ENCODE measurements at regions not wholly inside any gene's neighbourhood (a gene's known extent, or its start where the extent isn't known, plus 50 kb on each side); places are given as distances from the start of the nearest gene placed in this dataset.

DNA sequence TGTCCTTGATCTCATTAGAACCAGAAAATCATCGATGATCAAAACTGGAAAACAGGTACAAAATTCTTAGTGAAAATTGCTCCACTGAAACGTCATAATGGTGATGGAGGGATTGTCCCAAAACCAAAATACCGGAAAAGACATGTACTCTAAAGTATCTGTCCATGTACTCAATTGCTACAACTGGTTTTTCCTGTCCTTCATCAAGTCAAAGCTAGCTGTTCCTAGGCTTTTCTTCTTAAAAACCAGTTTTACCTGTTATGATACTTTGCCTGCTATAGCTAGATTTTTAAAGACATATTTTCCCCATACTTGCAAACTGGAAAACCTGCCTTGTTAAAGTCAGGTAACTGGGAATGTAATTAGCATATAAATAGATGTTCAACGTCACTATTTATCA lies 50.5 kb upstream of the LRRC1 start:
- no peak for DNase-seq

DNA sequence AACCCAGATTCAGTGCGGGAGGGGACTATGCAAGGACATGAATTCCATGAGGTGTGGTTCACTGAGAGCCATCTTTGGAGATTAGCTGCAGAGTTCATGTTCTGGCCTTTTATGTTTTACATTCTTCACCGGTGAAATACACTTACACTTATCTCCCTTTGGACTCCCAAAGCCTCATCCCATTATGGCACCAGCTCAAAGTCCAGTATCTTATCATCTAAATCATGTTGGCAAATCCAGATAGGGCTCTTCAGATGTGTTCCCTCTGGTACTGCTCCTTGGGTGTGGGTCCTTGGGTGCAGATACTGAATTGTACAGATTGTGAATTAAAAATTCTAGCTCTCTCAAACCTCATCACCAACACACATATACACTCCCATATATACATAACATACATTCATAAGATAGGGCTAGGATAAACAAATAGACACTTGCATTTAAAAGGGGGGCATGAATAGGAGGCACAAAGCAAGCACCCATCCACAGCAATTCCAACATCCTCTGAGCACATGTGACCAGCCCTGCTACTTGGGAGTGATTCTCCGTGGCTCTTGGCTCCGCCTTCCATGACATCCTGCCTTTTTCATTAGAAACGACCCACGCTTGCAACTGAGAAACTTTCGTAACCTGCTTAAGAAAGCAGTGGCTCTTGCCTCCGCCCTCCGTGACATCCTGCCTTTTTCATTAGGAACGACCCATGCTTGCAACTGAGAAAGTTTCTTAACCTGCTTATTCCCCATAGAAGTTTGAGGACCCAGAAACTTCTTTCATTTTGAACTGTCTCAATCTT lies 53.6 kb upstream of the LRRC1 start:
- no peak for DNase-seq

DNA sequence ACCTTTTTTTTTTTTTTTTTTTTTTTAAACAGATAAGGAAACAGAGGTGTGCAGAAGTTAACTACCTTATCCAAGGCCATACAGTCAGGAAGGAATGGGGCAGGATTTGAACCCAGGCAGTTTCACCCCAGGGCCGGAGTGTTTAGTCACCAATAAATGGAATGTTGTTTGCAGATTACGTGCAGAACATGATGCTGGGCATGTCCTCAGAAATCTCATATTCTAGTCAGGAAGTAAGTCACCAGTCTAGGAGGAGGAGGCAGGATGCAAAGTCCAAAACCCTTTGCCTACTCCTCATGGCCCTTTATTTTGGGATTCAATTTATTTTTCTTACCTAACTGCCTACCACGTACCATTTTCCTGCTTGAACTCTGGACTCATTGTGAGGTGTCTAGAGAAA lies 57.1 kb upstream of the LRRC1 start:
- DNase-seq: no peak

DNA sequence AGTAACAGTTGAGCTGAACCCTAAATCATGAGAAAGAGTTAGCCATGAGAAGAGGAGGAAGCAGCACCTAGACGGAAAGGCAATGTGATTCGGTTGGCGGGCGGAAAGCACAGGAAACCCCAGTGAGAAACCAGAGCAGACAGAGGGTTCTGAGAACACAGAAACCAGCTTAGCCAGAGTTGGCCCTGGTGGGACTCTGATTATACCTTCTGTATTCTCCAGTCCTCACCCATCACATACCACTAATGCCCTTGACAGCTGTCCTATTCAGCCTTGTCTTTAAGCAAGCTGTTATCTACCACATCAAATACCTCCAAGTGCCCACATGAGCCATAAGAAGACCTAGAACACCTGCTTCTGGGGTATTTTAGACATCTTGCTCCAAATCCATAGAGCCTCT lies 58.9 kb upstream of the LRRC1 start:
- DNase-seq: no peak

DNA sequence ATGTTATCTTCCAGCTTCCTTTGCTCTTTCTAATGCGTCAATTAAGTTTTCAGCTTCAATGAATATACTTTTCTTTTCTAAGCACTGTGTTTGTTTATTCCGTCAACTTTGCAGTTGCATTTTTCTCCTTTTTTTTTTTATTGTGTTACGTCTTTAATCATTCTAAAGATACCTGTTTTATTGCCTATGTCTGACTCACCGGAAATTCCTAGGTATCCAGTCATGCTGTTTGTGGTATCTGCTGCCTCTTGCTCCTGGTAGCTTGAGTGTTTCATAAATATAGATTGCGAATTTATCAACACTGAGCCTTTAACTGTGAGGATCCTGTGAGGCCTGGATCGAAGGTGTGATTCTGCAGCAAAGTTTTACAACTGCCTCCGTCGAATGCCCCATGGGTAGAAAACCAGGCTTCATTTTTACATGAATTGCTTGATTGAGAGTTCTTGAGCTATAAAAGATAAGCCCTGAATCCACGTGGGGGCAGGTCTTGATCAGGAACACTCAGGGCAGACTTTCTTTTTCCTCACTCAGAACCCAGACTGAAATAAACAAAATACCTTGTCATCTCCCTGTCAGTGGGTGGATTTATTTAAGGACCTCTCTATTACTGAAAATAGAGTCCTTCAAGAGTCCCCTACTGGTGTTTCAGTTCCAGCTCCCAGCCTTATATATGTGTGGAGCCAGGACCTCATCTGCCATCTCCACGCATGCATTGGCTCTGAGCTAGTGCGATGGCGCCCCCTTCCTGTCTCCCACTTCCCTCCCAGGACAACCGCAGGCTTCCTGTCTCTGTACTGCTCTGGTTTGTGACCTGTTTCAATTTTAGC lies 60.1 kb upstream of the LRRC1 start:
- DNase-seq: peak in 2 of 51 donors; percentile 6 to 10

DNA sequence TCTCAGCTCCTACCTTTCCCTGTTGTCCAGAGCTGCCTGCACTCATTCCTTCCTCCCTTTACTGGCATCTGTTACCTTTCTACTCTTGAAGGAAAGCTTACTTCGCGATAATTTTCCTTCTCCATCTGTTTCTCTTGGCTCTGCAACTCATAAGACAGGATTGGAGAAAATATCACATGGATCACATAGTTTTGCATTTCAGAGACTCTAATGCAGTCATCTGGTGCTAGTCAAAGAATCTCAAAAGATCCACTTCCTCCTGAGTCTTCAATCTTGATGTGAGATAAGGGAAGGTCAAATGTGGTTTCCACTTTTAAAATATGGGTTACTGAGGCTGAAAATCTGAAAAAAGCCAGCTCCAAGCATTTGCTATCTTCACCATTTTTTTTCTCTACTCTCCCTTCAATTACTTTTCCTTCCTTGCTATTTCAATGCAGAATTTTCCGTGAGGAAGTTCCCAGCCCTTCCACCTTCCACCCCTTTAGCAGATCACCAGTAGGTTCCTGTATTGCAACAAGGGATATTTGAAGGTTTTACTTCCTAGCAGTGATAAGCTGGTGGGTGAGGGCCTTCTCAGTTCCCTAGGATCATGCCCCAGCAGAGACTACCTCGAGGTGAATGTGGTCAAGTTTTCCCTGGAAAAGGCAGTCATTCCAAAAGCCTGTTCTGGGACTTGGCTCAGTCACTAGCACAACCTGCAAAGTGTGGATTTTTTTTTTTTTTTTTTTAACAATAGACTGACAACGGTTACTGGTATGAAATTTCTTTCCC lies 62.8 kb upstream of the LRRC1 start:
- DNase-seq: no peak

DNA sequence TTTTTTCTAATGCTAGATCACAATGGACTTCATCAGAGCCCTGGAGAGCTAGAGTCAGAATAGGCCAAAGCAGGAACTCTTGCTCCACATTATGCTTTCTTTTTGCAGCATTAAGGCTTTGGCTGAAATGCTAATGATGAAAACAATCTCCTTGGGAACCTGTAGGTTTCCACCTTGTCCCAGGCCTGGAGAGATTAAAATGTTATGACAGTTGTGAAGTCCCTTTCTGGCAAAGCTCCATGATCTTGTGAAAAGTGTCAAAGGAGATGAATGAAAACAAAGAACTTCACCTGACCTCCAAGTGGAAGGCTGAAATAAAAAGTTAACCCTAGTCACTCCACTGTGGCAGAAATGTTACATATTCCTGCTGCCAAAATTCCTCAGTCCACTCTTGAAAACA lies 64.0 kb upstream of the LRRC1 start:
- no peak for DNase-seq

DNA sequence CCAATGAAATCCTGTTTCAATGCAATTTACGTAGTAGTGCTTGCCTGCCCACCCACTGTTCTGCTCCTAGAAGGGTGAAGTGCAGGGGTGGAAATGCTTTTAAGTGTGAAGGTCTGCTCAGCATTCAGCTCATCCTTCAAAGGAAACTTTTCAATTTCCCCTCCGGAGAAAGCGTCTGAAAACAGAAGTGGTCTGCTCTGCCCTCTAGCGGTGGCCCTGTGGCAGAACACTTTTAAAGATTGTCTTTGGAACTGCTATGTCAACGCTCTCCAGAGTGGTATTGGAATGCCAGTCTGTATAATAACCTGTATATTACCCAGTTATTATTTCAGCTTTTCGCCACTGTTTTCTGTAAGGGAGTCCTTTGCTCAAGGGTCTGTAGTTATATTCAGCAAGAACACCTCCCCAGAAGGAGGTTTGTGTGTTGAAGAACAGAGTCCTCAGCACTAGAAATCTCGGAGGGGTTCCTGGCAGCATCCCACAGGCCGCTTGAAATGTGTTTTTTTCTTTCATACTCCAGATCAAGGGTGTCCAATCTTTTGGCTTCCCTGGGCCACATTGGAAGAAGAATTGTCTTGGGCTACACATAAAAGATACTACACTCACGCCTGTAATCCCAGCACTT lies 63.1 kb upstream of the KLHL31 start:
- DNase-seq: peak in 36 of 51 donors; percentile 4 to 73 (median 30)

DNA sequence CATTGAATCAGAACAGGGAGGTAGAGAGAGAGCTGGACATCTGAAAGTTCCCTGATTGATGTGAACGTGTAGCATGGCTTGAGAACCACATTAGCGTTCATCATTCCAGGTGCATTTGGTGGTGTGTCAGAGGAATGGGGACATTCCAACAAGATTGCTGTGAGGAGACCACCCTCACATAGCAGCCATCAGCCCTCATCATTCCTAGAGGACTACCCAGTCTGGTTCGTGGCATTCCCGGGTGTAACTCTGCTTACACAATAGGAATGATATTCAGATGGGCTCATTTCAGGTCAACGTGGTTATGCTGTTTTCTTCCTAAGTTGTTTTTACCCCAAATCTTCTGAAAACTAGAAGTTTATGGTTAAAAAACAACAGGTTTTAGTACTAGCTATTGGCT lies 62.2 kb upstream of the KLHL31 start:
- DNase-seq: no peak

DNA sequence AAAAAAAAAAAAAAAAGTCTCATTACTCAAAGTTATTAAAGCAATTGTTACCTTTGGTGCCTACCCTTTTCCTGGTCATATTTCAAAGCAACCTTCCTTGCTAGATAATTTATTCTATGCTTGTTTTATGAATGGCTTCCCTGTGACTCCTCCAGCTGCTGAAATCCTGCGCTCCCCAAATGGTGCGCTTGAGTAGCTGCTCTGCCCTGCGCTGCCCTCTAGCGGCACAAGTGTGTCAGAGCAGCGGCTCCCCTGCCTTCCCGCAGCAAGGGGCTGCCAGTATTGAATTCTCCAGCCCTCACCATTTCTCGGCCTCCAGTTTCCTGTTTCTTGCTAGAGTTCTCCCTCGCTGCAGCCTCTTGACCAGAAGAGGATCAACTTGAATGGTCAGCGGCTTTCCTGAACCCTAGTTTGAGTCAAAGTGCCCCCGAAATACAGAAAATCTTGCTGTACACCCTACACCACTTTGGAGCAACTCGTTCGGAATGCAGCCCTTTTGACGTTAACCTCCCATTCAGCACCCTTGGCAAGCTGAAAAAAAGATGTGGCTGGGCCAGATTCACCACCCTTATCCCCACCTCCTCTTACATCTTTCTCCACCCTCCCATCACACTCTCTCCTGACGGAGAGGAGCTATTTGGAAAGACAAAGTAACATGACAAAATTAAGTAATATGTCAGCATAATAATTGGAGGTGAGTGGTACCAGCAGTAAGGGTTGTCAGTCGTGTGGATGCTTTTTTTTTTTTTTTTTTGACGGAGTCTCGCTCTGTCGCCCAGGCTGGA lies 60.4 kb upstream of the KLHL31 start:
- peak in 48 of 51 donors; percentile 4 to 82 (median 50) for DNase-seq

DNA sequence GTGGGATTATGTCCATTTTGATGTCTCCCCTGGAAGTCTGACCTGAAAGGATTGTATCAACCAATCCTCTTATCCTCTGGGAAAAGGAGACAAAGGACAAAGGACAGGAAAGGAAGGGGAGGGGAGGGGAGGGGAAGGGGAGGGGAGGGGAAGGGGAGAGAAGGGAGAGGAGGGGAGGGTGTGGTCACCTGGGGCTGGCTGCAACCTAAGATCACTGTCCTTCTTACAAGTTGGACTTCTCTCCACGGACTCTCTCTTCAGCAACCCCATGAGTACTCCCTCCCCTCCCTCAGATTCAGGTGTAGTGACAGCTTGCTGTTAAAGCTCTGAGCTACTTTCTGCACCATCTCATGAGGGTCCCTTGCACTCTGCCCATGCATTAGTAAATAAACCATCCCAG lies 58.9 kb upstream of the KLHL31 start:
- DNase-seq: no peak

DNA sequence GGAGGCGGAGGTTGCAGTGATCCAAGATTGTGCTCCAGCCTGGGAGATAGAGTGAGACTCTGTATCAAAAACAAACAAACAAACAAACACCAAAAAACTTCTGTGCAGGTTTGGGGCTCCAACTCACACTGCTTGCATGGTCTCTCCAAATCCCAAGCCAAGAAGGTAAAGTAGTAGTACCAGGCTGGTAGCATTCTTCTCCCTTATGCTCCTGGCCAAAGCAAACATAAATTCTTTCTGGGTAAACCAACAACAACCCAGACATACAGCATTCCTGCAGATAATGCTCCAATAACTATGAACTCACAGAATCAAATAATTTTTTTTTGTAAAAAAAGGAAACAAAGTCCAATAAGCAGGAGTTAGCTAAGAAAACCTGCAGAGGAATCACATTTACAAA lies 57.8 kb upstream of the KLHL31 start:
- DNase-seq: no peak

DNA sequence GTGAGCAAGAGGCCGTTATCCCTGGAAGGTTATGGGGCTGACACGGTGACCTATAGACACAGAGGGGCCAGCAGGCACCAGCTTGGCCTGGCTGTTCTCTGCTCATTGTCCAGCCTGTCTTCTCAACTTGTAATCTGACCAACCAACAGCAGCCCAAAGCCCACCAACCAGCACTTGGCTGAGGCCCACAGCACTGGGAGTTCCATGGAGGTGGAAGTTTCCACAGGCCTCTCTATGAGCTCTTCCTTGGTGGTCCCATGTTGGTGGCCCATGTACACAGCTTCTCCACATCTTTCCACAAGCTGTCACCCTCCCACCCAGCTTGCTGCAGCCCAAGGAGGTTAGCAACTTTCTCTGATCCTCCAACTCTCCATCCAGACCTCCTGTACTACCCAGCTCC lies 56.2 kb upstream of the KLHL31 start:
- DNase-seq: no peak

DNA sequence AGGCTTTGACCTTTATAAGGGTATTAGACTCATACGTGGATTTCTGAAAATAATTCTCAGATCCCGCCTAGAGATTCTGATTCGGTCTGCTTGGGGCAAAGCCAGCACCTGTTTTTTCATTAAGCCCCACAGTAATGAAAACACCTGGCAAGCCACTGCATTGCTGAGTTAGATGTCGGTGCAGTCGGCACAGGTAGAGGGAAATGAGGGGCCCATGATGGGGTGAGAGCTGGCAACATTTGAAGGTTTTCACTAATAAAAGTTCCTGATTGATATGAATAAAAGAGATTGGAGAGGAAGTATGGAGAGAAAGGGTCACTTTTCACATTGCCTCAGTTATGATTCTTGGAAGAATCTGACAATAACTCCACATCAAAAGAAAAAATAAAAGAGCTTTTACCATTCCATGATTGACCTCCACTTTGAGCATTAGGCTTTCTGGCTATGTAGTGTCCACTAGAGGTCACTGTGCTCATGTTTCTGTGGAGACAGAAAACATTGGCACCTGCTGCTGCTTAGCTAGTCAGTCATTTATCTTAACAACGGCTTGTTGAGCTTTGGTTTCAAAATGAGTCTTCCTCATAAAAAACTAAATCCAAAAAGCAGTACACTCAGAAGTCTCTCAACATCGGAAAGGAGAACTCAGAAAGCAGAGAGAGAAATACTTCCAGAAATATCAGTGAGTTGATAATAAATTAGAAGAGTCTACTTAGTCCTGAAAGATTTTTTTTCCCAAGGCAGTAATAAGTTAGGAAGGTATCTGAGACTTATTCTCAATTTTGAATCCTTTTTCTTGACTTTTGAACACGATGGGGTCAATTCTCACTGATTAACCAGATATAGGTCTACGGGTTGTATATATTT lies 53.3 kb upstream of the KLHL31 start:
- DNase-seq: peak in 25 of 51 donors; percentile 1 to 64 (median 22)

DNA sequence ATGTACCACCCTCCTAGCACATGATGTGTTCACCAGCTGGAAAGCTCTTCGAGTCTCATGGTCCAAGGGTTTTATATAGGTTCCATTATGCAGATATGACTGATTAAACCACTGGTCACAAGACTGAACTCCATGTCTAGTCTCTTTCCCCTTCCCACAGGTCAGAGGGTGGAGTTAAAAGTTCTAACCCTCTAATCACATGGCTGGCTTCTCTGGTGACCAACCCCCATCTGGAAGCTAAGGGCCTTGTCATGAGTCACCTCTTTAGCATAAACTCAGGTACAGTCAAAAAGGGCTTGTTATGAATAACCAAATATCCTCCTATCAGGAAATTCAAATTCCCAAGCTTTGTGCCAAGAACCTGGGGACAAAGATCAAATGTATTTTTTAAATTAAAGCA lies 52.0 kb upstream of the KLHL31 start:
- DNase-seq: no peak

DNA sequence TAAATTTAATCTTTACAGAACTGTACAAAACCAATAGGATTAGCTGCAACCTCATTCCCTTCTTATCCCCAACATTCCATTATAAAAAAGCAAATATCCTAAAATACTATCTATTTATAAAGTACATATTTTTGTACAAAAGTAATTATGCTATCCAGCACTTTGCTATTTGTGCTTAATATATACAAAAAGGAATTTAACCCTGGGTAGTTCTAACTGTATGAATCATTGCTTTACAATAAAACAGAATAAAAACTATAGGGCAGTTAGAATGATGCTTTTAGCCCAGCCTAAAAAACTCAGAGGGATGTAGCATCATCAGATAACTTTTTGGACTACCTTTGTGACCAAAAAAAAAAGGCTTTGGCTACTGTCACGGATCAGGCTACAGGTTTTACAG lies 49.9 kb upstream of the KLHL31 start:
- DNase-seq: no peak

All from hypothalamus (tissue), 51 donors.